ENCODE measurements at regions not wholly inside any gene's neighbourhood (a gene's known extent, or its start where the extent isn't known, plus 50 kb on each side); places are given as distances from the start of the nearest gene placed in this dataset.

DNA sequence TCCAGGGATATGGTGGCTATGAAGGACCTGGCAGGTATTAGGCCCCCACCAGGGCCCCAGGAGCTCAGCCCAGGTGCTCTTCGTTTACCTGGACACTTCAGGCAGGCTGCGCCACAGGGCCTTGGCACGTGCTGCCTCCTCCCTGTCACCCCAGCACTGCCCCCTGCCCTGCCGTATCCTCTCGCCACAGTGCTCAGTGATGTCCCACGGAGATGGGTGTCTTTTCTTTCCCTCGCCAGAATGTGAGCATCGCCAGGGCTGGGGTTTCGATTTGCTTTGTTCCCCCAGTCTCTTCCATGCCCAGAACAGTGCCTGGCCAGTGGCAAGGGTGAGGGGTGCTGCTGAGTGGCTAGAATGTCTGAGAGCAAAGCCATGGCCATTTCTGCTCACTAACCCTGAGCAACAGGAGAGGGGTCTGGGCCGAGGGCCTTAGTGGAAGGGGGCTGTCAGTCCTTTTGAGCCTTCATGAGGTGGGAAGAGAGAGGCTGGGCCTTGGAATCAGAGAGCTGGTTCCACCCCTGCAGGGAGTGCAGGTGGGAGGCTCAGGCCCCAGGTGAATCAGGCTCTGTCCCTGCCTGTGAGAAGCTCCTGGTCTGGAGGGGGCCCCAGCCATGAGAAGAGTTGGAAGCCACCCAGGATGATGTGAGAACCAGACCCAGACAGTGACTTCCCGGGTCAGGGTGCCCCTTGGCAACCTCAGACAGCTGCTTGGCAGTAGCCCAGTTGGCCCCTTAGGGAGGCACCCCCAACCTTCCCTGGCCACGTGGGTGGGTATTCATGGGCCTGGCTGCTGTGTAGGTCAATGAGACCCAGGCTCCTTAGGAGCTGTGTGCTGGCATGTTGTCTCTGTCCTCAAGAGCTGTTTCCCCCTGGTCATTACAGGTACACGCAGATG is 129.9 kb upstream of the HS6ST1 start:
- DNase-seq (ENCODE audit: low read depth in 2 of 2), result no peak

DNA sequence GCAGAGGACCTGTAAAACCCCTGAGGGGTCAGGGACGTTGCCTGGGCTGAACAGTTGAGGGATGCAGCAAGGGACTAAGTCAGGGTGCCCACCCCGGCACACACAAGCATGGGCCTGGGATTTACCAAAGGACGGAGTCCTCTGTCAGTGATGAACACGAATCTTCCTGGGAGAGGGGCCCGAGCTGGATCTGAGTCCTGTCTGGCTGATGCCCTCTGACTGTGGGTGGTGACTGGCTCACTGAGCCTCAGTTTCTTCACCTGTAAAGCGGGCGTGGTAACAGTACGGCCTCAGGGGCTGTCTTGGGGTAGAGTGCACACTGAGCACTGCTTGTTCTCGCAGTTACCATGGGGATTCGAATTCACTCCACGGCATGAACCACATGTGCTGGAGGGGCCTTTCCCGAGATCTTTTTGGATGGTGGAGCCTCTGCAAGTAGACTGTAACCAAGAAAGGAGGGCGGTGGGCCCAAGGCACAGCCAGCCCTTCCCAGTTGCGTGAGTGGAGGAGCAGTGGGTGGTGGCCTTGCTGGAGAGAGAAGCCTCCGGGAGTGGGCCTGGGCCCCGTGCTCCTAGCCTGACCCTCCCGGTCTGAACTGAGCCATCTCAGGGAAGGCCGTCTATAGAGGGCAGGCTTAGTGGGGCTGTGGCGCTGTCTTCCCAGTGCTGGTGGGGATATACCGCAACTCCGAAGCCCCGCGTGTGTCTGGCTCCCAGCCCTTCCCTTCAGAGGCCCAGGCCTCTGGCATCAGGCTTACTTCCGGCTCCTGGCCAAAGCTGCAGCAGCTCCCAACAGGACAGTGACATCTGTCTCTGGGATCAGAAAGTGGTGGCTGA is 130.8 kb upstream of the HS6ST1 start:
- DNase-seq (ENCODE audit: low read depth in 2 of 2), result no peak

DNA sequence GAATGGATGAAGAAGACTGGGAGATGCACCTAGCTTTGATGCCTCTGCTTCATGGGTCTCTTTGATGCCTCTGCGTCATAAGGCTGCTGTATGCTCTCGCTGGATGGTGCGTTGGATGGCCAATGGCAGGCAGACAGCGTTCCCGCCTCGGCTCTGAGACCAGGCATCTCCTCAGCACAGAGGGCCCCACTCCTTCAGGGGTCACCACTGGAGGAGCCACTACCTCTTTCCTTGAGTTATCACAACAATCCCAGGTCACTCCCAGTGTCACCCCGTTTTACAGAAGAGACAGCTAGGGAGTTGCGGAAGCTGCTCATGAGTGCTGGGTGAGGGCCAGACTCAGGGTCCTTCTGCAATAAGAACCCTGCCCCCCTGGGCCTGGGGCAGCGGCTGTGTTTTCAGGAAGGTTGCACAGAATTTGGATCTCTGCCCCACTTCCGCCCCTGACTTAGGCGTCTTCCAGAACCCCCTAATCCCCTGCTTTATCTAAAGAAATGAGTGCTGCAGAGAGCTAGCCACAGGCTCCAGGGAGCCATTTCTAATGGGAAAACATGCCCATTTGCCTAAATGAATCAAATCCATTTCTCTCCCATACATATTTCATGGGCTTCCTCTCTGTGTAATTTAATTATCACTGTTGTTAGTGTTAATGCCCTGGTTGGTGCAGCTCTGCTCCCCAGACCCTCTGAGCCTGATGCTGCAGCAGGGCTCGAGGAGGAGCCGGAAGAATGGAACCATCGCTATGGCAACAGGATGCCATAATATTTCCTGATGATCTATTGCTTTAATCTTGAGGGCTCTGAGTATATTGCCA is 131.8 kb upstream of the HS6ST1 start:
- DNase-seq (ENCODE audit: low read depth in 2 of 2), result no peak

DNA sequence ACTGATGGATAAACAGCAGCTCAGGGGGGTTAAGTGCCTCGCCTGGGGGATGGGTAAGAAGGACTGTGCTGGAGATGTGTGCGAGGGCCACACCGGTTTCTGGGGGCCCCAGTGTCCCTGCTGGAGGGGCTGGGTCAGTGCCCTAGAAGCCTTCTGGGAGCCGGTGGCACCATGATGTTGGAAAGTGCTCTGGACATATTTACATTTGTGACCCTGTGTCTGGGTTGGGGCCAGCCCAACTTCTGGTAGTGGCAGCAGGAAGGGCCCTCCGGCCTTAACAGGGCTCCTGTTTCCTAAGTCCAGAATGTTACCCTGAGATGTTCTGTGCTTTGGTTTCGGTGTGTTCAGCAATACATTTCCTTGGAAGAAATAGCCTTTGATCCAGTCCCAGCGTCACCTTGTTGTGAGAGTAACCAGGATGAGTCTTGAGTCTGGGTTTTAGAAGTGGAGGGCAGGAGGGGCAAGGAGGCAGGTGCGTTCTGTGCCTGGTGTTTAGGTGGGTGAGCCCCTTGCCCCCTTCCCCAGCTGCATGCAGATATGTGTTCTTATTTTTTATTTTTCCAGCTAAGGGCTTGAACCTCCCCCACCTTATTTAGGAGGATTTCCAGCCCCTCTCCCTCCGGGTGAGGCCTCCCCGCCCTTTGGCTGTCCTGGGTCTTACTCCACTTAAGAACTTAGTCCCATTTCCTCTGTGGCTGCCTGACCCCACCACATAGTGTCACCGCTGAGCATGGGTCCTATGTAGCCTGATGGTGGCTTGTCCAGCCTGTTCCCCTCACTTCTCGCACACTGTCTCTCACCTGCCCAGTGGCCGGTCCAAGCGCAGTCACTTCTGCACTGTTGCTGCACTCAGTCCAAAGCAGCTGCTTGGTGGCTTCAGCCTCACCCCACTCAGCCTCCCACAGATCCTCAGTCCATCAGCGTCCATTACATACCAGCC is 132.7 kb upstream of the HS6ST1 start:
- no peak for DNase-seq (ENCODE audit: low read depth in 2 of 2)

DNA sequence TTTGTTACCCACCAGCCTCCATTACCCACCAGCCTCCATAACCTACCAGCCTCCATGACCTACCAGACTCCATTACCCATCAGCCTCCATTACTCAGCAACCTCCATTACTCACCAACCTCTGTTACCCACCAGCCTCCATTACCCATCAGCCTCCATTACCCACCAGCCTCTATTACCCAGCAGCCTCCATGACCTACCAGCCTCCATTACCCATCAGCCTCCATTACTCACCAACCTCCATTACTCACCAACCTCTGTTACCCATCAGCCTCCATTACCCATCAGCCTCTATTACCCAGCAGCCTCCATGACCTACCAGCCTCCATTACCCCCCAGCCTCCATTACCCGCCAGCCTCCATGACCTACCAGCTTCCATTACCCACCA is 133.3 kb upstream of the HS6ST1 start:
- no peak for DNase-seq (ENCODE audit: low read depth in 2 of 2)

DNA sequence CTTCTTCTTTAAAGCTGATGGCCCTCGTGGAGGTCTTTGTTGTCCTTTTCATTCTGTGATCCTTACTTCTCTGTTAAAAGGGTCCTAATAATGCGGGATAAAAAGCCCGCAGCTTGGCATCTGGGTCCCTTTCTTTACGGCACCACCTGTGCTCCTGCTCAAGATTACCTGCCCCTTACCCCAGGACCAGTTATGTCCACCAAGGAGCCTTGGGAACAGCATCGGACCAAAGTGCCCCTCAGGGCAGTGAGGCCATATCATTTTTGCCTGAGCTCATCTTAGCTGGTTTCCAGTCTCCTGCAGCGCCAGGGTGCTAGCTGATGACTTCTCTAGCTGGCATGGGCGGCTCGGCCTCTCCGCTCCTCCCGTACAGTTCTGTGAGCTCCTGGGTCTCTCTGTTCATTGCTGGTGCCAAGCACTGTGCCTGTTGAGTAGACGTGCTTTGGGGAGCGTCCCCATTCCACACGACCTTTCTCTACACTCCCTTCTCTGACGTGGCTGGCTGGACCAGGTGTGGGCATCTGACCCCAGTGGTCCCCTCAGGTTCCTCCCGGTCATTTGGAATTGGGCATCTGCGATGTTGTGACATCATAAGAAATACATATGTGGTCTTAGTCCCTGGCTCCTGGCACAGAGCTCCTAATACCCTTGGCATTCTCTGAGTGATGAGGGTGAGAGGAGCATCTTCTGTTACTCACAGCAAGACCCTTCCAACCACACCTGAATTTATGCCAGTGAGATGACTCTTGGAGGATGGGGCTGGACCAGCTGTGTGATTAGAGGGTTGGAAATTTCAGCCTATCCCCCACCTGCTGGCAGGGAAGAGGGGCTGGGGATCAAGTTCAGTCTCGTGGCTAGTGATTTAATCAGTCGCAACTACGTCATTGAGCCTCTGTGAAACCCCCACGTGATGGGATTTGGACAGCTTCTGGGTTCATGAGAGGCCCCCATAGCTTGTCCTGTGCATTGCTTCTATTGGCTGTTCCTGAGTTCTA is 134.2 kb upstream of the HS6ST1 start:
- DNase-seq (ENCODE audit: low read depth in 2 of 2), result no peak

DNA sequence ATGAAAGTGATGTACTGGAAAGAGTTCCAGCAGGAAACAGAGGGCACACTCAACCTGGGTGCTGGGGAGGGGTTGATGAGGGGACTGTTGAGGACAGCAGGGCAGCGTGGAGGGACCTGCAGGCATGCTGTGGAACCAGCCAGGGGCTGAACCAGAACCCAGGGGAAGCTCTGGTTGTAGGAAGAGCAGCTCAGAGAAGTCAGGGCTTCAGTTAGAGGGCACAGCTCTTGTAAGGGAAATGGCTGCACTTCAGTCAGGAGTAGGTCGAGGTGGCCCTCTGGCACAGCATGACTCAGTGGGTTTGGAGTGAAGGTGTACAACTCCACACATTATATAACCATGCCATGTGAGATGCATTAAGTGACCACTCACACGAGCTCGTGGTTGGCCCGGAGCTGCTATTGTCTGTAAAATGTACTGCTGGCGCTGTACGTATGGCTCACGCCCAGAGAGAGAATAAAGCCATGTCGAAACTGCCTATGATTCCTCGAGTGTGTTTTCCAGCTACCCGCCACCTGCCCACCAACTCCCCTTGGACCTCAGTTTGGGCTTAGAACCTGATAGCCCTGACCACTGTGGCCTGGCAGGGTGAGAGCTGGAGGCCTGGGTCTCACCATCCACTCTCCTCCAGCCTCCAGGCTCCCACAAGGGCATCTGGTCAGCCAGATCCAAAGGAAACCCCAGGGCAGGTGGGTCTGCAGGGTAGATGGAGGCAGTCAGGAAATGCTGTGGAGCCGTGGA is 136.5 kb upstream of the HS6ST1 start:
- no peak for DNase-seq (ENCODE audit: low read depth in 2 of 2)

DNA sequence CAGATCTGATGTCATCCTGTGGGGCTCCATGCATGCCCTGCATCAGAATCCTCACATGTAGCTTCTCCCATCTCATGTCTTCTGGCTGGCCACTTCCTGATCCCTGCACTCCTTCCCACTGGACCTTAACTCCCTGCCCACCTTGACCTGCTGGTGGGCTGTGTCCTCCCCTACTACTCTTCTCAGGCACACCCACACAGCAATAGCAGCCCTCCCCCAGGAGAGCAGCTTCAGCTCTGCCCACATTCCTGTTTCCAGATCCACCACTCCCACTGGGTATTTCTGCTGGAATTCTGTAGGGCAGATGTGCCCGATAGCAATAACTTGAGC is 137.0 kb upstream of the HS6ST1 start:
- DNase-seq (ENCODE audit: low read depth in 2 of 2), result no peak

DNA sequence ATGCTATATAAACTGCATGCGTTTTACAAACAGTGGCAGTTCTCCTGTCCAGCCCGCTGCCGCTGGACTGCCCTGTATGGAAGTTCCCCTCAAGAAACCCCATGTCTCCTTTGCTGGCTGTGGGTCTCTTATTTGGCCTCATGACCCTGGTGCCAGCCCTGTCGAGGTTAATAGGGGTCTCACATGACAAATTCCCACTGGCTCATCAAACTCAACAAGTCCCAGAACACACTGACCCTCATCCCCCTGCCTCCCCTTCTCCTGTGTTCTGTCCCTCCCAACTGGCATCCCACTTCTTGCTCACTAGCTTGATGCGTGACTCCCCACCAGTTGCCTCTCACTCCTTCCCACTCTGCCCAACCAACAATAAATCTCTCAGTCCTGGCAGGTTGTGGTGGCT is 137.6 kb upstream of the HS6ST1 start:
- no peak for DNase-seq (ENCODE audit: low read depth in 2 of 2)

DNA sequence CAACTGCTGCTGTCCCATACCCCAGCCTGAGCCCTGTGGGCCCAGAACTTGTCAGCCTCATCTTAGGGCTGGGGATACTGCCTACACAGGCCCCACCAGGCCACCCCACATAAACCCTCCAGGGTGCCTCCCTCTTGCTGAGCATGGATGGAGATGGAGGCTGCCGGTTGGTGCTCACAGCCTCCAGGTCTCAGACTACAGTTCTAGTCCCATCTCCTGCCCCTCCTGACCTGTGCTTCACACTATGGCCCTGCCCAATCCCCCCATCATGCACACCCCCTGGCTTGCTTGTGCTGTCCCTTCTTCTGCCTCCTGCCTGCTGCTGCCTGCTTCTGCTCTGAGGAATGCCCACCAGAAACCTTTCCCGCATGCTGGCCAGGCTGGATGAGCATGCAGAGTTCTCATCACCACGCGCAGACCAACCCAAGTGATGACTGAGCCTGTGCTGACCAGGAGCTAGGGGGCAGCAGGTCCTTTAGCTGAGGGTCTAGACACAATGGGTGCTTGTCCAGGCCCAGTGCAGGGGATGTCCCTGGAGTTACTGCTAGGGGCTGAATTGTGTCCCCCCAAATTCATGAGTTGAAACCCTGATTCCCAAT is 138.4 kb upstream of the HS6ST1 start:
- no peak for DNase-seq (ENCODE audit: low read depth in 2 of 2)

DNA sequence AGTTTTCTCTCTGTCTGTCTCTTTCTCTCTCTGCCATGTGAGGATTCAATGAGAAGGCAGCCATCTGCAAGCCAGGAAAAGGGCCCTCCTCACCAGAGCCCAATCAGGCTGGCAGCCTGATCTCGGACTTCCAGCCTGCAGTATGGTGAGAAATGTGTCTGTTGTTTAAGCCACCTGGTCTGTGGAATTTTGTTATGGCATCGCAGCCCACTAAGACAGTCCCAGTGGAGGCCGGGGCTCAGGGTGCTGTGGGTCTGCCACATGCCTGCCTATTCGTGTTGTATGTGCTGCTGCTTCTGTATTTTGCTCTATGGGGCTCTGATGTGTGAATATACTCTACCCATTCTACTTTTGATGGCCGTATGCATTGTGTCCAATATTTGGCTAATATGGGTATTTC is 139.0 kb upstream of the HS6ST1 start:
- DNase-seq (ENCODE audit: low read depth in 2 of 2), result no peak

DNA sequence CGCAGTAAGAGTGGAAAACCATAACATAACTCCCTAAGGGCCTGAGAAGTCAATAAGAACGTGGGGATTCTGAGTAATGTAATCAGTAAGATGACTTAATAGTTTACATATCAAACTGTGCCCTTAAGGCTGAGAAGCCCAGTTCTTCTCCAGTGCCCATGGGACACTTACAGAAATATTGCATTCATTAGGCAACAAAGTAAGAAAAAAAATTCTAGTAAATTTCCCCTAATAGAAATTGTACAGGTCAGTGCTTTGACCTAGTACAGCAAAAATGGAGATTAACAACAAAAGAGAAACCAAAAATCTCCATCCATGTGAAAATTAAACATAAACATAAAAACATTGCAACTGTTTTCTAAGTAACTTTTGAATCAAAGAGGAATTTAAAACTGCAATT is 139.8 kb upstream of the HS6ST1 start:
- DNase-seq (ENCODE audit: low read depth in 2 of 2), result no peak

DNA sequence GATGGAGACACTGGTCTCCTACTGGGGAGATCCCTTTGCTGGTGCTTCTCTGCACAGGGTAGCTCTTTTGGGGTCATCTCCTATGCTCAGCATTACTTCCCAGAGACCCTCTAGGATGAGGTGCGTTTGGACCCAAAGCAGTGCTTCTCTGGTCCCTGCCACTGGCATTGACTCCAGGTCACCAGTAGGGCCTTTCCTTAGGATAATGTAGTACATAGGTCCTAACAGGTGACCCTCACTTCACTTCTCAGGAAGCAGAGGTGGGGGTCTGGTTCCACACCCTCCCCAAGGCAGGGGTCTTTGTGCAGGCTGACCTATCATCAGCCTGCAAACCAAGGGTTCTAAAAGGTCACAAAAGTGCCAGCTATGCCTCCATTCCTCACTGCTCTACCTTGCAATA is 145.8 kb upstream of the HS6ST1 start:
- no peak for DNase-seq (ENCODE audit: low read depth in 2 of 2)

DNA sequence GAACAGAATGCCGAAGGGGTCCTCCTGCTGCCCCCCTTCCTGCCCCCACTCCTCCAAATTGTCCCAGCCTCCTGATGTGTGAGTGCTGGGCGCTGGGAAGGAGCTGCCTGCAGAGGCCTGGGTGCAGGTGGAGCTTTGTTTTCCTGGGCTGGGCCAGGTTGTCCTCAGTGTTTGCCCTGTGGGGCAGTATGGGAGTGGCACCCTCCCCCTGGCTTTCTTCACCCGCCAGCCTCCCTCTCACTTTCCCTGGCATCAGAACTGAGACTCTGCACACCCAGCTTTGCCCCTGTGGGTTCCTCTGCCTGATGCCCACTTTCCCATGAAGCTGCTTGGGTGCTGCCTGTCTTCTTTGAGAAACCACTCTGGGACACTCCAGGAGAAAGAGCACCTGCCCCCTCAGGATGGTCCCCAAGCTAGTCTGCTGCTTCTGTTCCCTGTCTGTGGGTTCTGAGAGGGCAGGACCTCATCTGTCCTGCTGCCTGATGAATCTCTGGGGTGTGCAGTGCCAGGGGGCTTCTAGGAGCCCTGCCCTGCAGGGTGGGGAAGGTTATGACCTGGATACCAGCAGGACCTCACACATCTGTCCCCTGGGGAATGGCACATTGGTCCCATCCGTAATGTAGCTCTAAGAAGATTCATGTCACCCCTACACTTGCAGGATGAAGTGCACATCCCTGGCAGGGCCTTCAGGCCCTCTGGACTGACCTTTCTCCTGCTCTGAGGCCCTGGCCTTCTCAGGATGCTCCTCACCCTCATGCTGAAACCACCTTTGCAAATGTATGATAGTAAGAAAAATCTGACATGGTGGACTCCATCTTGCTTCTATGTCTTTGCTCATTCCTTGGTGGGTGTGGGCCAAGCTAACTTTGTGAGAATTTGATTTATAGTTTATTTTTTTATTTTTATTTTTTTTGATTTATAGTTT is 146.8 kb upstream of the HS6ST1 start:
- no peak for DNase-seq (ENCODE audit: low read depth in 2 of 2)

DNA sequence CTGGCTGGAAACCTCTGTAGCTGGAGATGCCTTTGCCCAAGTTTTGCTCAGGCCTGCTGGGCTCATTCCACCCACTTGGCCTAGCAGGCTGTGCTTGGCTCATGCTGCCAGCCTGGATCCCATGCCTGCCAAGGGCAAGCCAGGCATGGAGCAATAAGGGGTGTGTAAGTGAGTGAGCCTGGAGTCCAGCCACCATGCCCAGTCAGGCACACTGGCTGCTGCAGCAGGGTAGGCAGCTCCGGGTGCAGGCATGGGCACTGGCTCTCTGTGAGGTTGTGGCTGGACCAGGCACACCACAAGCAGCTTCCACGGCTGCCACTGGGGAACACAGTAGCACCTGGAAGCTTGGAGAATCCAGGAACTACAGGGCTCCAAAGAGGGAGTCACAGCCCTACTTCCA is 147.7 kb upstream of the HS6ST1 start:
- DNase-seq (ENCODE audit: low read depth in 2 of 2), result no peak

DNA sequence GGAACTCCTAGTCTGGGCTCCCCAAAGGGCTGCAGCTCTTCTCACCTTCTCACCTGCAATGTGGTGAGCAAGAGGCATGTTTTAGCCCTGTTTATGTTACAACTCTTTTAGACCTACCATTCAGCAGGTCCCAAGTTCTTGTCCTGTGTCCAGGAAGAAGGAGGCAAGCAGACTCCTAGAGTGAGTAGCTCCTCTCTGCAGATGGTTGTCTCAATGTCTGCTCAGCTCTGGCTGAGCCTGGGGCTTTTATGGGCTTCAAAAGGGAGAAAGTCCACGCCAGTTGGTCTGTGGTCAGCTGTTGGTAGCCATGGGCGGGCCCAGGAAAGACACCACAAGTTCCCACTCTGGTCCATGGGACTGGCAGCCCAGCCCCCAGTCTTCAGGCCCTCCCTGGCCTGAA is 148.1 kb upstream of the HS6ST1 start:
- no peak for DNase-seq (ENCODE audit: low read depth in 2 of 2)

DNA sequence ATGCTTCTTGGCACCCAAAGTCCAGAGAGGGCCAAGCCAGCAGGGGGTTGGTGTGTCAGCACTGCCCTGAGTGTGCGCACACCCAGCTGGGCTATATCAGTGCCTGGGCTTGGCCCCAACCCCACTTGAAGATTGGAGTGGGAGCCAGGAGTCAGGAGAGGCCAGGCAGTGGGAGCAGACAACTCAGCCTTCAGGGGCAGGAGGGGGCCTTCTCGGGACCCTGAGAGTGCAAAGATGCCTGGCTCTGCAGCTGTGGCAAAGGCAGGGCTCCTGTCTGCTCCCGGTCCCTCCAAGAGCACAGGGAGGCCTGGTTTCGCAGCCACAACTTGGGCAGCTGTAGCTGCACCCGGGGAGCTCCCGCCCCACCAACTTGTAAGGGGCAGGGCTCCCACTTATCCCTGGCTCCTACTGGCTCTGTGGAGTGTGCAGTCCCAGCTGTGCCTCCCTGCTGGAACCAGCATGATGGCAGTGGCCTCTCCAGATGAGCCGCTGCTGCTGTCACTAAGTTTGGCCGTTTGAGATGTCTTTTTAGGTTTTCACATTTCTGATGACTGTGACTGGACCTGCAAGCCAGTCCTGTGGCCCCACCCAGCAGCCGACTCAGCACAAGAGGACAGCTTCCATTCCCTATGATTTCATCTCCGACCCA is 148.8 kb upstream of the HS6ST1 start:
- no peak for DNase-seq (ENCODE audit: low read depth in 2 of 2)
